Stimulated activated CD4-positive, alpha-beta T cell treated with anti-CD3 and anti-CD28 coated beads, Interleukin-2, amount 100 ng/mL, for 24 hours (primary cell): ENCODE measurements at regions not wholly inside any gene's neighbourhood (a gene's known extent, or its start where the extent isn't known, plus 50 kb on each side); places are given as distances from the start of the nearest gene placed in this dataset.

Experiments used
- DNase-seq, 2 donors: peaks; one replicate each; pipeline ENCODE4 v3.0.0-alpha.2; 2020

DNA sequence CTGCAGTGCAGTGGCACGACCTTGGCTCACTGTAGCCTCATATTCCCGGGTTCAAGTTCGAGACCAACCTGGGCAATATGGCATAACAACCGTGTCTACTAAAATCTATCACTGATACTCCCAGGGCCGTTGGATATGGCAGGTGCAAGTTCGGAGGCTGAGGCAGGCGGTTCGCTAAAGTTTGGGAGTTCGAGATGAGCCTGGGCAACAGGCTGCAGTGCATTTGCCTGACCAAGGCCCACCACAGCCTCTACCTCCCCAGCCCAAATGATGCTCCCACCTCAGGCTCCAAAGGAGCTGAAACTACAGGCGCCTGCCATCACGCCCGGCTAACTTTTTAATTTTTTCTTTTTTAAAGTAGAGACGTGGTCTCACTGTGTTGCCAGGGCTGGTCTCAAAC is 177.1 kb upstream of the ALG10B start:
- no peak for DNase-seq

DNA sequence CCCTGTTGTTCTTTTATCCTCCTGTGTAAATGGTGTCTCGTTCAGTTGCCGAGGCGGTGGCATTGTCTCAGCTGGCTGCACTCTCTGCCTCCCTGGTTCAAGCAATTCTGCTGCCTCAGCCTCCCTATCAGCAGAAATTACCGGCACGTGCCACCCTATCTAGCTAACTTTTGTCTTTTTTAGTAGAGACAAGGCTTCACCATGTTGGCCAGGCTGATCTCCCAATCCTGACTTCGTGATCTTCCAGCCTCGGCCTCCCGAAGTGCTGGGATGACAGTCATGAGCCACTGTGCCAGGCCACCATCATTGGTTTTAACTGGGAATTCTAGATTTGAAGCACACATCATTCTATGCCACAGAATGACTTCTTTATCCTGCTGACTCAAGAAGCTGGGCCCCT is 175.3 kb upstream of the ALG10B start:
- DNase-seq = no peak

DNA sequence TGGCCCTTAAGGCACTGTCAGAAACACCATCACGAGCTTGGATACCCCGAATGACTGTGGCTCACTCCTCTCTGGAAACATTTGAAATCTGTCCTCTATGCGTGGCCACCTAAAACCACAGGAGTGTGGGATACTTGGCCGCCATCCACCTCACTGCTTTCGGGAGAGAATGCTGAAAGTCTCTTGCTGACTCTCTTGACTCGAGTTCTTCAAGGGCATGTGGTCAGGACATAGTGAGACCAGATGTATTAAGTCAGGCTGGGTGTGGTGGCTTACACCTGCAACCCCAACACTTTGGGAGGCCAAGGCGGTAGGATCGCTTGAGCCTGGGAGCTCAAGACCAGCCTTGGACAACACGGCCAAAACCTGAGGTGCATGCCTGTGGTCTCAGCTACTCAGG is 174.7 kb upstream of the ALG10B start:
- no peak for DNase-seq

- DNase-seq = no peak
Measured at GRCh38 chr12:38142974-38143373, 173.6 kb upstream of the ALG10B start.

- DNase-seq = no peak
Measured at GRCh38 chr12:38144049-38144448, 172.5 kb upstream of the ALG10B start.

DNA sequence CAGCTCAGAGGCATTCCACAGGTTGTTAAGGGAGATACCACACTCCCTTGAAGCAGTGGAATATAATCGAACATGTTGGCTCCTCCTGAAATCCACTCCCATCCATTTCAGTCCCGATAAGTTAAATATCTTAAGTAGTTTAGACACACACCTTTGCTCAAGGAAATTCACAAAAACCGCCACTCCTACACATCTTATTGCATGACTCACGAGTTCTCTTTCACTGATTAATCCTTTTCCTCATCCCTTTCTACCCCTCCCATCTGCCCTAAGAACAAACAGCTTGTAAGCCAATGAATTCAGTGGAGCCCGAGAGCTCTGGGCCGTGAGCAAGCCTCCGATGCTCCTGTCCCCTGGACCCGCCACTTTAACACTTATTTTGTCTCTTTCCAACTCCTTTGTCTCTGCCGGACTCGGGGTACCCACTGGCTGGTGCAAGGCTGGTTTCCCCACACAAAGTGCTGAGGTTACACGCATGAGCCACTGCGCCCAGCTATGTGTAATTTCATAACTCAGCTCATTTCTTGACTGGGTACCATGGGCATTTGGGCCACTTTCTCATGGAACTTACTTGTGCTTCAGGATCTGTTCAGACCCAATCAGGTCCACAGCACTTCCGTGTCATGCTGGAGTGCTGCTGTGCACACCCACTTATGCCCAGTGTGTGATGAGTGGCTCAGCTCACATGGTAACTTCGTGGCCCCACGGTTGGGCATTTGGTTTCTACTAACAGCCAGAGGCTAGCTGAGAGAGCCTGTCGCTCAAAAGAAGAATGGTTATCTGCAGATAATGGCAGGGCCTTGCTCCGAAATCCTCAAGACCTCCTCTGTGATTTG is 171.8 kb upstream of the ALG10B start:
- DNase-seq = no peak

DNA sequence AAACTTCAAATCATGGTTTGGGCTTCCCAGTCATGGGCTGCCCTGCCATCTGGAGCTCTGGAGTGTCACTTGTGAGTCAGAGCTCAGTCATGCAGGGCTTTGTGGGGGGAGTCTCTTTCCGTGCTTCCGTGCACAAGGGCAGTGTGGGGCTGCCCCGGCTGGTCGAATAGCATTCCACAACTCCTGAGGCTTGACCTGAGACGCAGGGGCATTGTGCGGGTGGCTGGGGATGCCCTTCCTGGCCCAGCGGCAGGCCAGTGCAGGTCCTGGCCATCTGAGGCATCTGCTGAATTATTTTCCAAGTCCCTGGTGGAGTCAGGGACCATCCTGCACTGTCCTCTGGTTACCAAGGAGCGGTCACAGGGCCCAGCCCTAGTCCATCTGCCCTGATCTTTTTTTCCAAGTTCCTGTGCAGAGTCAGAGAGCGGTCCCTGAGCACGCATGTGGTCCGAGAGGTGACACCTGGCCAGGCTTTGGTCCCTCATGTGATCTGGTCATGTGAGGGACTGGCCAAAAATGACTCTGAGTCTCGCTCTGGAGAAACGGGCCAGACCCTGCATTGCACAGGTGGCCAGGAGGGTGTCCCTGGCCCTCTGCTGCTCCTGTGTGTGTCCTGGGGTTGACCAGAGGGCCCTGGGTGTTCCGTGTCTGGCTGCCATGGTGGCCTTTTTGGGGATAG is 167.0 kb upstream of the ALG10B start:
- no peak for DNase-seq

GRCh38 chr12:38151991-38152700 is 164.4 kb upstream of the ALG10B start:
- no peak for DNase-seq

DNA sequence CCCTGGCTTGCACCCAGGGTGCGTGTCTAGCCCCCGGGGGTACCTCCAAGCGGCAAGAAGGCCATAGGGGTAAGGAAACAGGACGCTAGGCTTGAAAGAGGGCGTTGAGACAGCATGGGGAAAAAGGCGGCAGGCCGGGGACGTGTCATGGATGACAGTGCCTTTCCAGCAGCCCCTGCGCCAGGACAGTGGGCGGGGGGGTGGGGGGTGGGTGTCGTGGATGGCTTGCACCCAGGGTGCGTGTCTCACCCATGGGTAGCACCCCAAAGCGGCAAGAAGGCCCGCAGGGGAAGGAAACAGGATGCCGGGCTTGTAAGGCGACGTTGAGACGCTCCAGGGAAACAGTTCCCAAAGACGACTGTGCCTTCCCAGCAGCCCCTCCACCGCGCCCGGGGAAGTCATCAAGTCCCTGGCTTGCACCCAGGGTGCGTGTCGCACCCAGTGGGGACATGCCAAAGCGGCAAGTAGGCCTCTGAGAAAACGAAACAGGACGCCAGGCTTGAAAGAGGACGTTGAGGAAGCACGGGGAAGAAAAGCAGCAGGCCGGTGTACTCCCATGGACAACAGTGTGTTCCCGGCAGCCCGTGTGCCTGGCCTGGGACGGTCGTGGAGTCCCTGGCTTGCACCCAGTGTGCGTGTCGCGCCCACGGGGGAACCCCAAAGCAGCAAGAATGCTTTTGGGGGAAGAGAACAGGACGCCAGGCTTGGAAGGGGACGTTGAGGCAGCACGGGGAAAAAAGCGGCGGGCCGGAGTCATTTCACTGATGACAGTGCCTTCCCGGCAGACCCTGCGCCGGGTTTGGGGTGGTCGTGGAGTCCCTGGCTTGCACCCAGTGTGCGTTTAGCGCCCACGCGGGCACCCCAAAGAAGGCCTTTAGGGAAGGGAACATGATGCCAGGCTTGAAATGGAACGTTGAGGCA is 163.5 kb upstream of the ALG10B start:
- DNase-seq = no peak

GRCh38 chr12:38153737-38154061 is 162.9 kb upstream of the ALG10B start:
- no peak for DNase-seq

- no peak for DNase-seq
Measured at GRCh38 chr12:38154096-38155019, 162.2 kb upstream of the ALG10B start.

DNA sequence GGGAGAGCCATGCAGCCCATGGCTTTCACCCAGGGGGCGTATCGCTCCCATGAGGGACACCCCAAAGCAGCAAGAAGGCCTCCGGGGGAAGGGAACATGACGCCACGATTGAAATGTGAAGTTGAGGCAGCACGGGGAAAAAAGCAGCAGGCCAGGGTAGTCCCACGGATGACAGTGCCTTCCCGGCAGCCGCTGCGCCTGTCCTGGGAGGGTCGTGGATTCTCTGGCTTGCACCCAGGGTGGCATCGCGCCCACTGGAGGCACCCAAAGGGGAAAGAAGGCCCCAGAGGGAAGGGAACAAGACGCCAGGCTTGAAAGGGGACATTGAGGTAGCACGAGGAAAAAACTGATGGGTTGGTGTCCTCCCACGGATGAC is 161.6 kb upstream of the ALG10B start:
- no peak for DNase-seq

GRCh38 chr12:38155526-38156496 is 160.8 kb upstream of the ALG10B start:
- no peak for DNase-seq

DNA sequence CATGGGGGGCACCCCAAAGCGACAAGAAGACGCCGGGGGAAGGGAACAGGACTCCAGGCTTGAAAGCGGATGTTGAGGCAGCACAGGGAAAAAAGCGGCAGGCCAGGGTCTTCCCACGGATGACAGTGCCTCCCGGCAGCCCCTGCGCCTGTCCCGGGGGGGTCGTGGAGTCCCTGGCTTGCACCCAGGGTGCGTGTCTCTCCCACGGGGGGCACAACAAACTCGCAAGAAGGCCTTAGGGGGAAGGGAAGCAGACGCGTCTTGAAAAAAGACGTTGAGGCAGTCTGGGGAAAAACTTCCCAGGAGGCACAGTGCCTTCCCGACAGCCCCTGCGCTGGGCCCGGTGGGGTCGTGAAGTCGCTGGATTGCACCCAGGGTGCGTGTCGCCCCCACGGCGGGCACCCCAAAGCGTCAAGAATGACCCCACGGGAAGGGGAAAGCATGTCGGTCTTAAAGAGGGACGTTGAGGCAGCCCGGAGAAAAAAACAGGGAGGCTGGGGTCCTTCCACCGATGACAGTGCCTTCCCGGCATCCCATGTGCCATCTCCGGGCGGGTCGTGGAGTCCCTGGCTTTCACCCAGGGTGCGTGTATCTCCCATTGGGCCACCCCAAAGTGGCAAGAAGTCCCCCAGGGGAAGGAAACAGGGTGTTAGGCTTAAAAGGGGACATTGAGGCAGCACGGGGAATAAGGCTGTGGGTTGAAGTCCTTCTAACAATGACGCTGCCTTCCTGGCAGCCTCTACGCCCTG is 159.9 kb upstream of the ALG10B start:
- no peak for DNase-seq

- DNase-seq = no peak
Measured at GRCh38 chr12:38157274-38157932, 159.2 kb upstream of the ALG10B start.

GRCh38 chr12:38157933-38158401 is 158.6 kb upstream of the ALG10B start:
- no peak for DNase-seq

DNA sequence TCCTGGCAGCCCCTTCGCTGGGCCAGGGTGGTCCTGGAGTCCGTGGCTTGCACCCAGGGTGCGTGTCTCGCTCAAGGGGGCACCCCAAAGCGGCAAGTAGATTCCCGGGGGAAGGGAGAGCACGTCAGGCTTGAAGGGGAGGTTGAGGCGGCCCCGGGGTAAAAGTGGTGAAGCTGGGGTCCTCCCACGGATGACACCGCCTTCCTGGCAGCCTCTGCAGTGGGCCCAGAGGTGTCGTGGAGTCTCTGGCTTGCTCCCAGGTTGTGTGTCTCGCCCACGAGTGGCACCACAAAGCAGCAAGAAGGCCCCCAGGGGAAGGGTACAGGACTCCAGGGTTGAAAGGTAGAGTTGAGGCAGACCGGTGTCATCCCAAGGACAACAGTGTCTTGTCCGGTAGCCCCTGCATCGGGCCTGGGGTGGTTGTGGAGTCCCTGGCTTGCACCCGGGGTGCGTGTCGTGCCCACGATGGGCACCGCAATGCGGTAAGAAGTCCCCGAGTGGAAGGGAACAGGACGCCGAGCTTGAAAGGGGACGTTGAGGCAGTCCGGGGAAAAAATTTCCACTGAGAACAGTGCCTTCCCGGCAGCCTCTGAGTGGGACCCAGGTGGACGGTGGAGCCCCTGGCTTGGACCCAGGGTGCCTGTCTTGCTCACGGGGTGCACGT is 158.0 kb upstream of the ALG10B start:
- DNase-seq = no peak

DNA sequence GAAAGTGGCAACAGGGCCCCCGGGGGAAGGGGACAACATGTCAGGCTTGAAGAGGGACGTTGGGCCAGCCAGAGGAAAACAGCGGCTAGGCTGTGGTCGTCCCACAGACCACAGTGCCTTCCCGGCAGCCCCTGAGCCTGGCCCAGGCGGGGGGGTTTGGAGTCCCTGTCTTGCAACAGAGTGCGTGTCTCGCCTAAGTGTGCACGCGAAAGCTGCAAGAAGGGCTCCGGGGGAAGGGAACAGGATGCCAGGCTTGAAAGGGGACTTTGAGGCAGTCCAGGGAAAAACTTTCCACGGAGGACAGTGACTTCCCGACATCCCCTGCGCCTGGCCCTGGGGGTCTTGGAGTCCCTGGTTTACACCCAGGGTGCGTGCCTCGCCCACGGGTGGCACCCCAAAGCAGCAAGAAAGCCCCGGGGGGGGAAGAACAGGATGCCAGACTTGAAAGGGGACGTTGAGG is 157.5 kb upstream of the ALG10B start:
- DNase-seq = no peak
